GM12865 (cell line): ENCODE measurements at regions not wholly inside any gene's neighbourhood (a gene's known extent, or its start where the extent isn't known, plus 50 kb on each side); places are given as distances from the start of the nearest gene placed in this dataset.

Source experiments
- DNase-seq: peaks from one replicate; pipeline ENCODE4 v3.0.0; 2010; ENCODE audit warnings: low read depth
- H3K4me3 ChIP-seq: 2 replicates; pipeline ENCODE4 v1.5.1; 2011; ENCODE audit warnings: mild to moderate bottlenecking, low read depth, low read length, control low read depth
- TF ChIP-seq, protein P1 (sequence below): IDR thresholded peaks from 2 replicates; pipeline ENCODE4 v1.5.1; 2011; ENCODE audit warnings: low read length, control low read depth, low read depth, inconsistent platforms; ENCODE audit not compliant: insufficient read depth; ENCODE audit errors: missing control alignments

DNA sequence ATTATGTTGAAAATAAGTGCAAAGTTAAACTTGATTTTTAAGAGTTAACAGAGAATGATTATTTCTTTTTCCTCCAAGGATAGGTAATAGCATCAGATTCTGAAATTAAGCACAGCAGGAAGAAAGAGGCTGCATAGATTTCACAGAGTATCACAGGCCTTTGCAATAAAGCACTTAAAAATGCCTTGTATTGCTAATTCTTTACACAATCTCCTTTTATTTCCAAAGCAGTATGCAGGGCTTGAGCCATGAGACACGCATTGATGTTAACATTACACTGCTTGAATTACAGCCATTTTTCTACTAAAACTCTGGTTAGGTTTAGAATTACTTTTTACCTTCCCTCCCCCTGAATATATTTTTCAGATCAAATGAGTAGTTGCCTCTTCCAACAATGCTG is 398.3 kb downstream of the BCAT1 start:
- no peak for DNase-seq
- H3K4me3 ChIP-seq, result no peak overlapping the region
- TF ChIP-seq, protein P1, sequence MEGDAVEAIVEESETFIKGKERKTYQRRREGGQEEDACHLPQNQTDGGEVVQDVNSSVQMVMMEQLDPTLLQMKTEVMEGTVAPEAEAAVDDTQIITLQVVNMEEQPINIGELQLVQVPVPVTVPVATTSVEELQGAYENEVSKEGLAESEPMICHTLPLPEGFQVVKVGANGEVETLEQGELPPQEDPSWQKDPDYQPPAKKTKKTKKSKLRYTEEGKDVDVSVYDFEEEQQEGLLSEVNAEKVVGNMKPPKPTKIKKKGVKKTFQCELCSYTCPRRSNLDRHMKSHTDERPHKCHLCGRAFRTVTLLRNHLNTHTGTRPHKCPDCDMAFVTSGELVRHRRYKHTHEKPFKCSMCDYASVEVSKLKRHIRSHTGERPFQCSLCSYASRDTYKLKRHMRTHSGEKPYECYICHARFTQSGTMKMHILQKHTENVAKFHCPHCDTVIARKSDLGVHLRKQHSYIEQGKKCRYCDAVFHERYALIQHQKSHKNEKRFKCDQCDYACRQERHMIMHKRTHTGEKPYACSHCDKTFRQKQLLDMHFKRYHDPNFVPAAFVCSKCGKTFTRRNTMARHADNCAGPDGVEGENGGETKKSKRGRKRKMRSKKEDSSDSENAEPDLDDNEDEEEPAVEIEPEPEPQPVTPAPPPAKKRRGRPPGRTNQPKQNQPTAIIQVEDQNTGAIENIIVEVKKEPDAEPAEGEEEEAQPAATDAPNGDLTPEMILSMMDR, result no peak

- H3K4me3 ChIP-seq, result no peak overlapping the region
- TF ChIP-seq, protein P1, result no peak
- no peak for DNase-seq
These were observed 402.2 kb downstream of the BCAT1 start for GRCh38 chr12:24546661-24547060.

DNA sequence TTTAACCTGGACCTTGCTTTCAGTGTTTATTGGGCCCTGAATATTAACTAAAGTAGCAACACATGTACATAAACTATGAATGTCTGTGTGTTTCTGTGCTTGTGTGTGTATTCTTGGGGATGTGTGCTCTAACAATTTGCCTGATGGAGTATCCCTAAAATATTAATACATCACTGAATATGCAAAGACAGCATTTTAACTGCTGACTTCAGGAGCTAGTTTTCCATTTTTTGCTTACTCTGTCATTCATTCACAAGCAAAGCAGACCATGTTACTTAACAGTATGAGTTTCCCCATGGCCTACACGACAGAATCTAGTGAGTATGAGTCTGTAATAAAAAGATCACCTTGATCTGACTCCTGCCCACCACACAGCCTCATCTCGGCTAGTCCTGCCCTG is 402.8 kb downstream of the BCAT1 start:
- TF ChIP-seq, protein P1, result no peak
- no peak for DNase-seq
- no peak overlapping the region for H3K4me3 ChIP-seq

DNA sequence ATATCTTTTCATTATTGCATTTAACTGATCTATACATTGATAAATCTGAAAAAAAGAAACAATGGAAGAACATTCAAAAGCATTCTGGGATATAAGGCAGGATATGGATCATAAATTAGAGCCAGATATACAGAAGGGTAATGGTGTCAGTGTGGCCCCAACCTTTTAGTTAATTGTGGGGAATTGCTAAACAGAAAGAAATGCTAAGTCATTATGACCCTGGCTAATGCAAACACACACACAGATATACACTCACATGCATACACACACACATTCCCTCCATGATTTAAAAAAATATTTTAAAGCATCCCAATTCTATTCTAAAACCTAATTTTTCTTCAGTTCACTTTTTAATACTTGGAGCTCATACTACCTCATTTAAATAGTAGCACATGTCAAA is 404.5 kb downstream of the BCAT1 start:
- TF ChIP-seq, protein P1, result no peak
- H3K4me3 ChIP-seq, result no peak overlapping the region
- DNase-seq, result no peak

DNA sequence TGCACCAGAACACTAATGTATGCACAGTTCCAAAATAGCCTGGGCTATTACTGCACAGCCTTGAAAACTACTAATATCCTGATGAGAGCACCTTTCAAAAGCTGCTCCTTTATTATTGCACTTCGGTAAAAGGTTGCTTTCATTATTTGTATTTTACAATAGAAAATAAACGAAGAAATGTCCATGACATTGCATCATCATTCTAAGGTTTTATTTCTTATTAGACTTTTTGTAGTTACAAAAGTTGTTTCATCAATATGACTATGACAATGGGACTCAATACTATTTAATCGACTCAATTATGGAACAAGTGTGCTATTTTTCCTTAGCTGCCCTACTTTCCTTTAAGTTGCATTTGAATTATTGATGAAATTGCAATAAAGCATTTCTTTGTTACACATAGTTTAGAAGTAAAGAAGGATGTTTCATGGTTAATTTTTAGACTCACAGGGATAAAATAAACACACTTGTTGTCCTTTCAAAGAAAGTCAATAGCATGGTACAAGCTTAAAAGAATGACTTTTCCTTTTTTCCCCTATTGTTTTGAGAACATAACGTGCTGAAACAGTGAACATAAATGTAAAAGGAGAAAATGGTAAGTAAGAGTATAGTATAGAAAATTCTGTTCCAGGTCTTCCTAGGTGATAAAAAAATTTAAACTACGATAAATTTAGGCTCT is 407.6 kb downstream of the BCAT1 start:
- TF ChIP-seq, protein P1, result no peak
- no peak overlapping the region for H3K4me3 ChIP-seq
- DNase-seq, result no peak

- H3K4me3 ChIP-seq, result no peak overlapping the region
- no peak for DNase-seq
- TF ChIP-seq, protein P1, result no peak
These were observed 409.3 kb downstream of the BCAT1 start for GRCh38 chr12:24539646-24540045.
